ENCODE measurements at regions not wholly inside any gene's neighbourhood (a gene's known extent, or its start where the extent isn't known, plus 50 kb on each side); places are given as distances from the start of the nearest gene placed in this dataset.

GRCh38 chr4:138400066-138400465 is 157.9 kb upstream of the SLC7A11 start:
- ATAC-seq (ENCODE audit: insufficient read depth, low FRiP score), result no peak
- peaks cover 0 to 2% (median 0%) of the 10 kb centered on the region in 4 donors for H3K9me3 ChIP-seq (ENCODE audit: control insufficient read depth in 4 of 4, insufficient read depth in 3 of 4, low read length in 3 of 4)
- no peak for DNase-seq

GRCh38 chr4:138399081-138399480 is 156.9 kb upstream of the SLC7A11 start:
- TF ChIP-seq CTCF (IDR thresholded peaks at IDR 0.05; ENCODE audit: control extremely low read depth, extremely low read depth), result no peak
- Histone ChIP-seq H3K4me3 (no peak overlapping the region), H3K9me3 (ENCODE audit: control insufficient read depth in 4 of 4, insufficient read depth in 3 of 4, low read length in 3 of 4) (peaks cover 0 to 2% (median 0%) of the 10 kb centered on the region in 4 donors), H3K4me1 (ENCODE audit: control insufficient read depth in 5 of 5, insufficient read depth in 5 of 5, low read length in 5 of 5) (peaks cover 0 to 12% (median 3%) of the 10 kb centered on the region in 5 donors), H3K27ac (ENCODE audit: low read depth in 1 of 2, low read length in 1 of 2) (no peak overlapping the region), H3K27me3 (ENCODE audit: control insufficient read depth in 3 of 3, insufficient read depth in 3 of 3, low read length in 2 of 3) (peaks cover 0 to 2% (median 0%) of the 10 kb centered on the region in 3 donors), H3K36me3 (ENCODE audit: control insufficient read depth in 4 of 4, insufficient read depth in 4 of 4, low read length in 4 of 4) (no peaks in the 10 kb centered on the region), H3K9ac (ENCODE audit: insufficient read depth in 1 of 2, low read length in 2 of 2) (no peak overlapping the region)
- ATAC-seq (ENCODE audit: insufficient read depth, low FRiP score) (no peak), DNase-seq (no peak)

More at GRCh38 chr4:138400066-138400465, 157.9 kb upstream of the SLC7A11 start:
- no peak overlapping the region for H3K9ac ChIP-seq (ENCODE audit: insufficient read depth in 1 of 2, low read length in 2 of 2)
- TF ChIP-seq CTCF (IDR thresholded peaks at IDR 0.05; ENCODE audit: control extremely low read depth, extremely low read depth), result no peak
- H3K4me1 ChIP-seq (ENCODE audit: control insufficient read depth in 5 of 5, insufficient read depth in 5 of 5, low read length in 5 of 5), result peaks cover 0 to 12% (median 4%) of the 10 kb centered on the region in 5 donors
- no peaks in the 10 kb centered on the region for H3K36me3 ChIP-seq (ENCODE audit: control insufficient read depth in 4 of 4, insufficient read depth in 4 of 4, low read length in 4 of 4)
- H3K27ac ChIP-seq (ENCODE audit: low read depth in 1 of 2, low read length in 1 of 2), result peak overlapping the region in 1 of 2 donors; percentile 68
- H3K4me3 ChIP-seq, result no peak overlapping the region
- H3K27me3 ChIP-seq (ENCODE audit: control insufficient read depth in 3 of 3, insufficient read depth in 3 of 3, low read length in 2 of 3), result peaks cover 0 to 2% (median 0%) of the 10 kb centered on the region in 3 donors

- Histone ChIP-seq H3K9me3 (ENCODE audit: control insufficient read depth in 4 of 4, insufficient read depth in 3 of 4, low read length in 3 of 4) (peaks cover 0 to 2% (median 0%) of the 10 kb centered on the region in 4 donors), H3K27ac (ENCODE audit: low read depth in 1 of 2, low read length in 1 of 2) (no peak overlapping the region), H3K4me3 (no peak overlapping the region), H3K27me3 (ENCODE audit: control insufficient read depth in 3 of 3, insufficient read depth in 3 of 3, low read length in 2 of 3) (peaks cover 0 to 2% (median 0%) of the 10 kb centered on the region in 3 donors), H3K36me3 (ENCODE audit: control insufficient read depth in 4 of 4, insufficient read depth in 4 of 4, low read length in 4 of 4) (no peaks in the 10 kb centered on the region), H3K9ac (ENCODE audit: insufficient read depth in 1 of 2, low read length in 2 of 2) (no peak overlapping the region), H3K4me1 (ENCODE audit: control insufficient read depth in 5 of 5, insufficient read depth in 5 of 5, low read length in 5 of 5) (peaks cover 0 to 12% (median 3%) of the 10 kb centered on the region in 5 donors)
- DNase-seq, result no peak
- no peak for TF ChIP-seq CTCF (IDR thresholded peaks at IDR 0.05; ENCODE audit: control extremely low read depth, extremely low read depth)
- no peak for ATAC-seq (ENCODE audit: insufficient read depth, low FRiP score)
Measured at GRCh38 chr4:138398322-138398721, 156.2 kb upstream of the SLC7A11 start.
